MM.1S (cell line): ENCODE measurements at regions not wholly inside any gene's neighbourhood (a gene's known extent, or its start where the extent isn't known, plus 50 kb on each side); places are given as distances from the start of the nearest gene placed in this dataset.

Source experiments
- DNase-seq: peaks from one replicate; pipeline ENCODE4 v3.0.0-alpha.2; 2015
- H2AFZ ChIP-seq: fragments of 300-600 bp; sonication (generic); 2 replicates; pipeline ENCODE4 v1.6.0; 2016; ENCODE audit warnings: antibody characterized with exemption, low read length
- H3F3A ChIP-seq: fragments of 300-600 bp; sonication (generic); 2 replicates; pipeline ENCODE4 v1.6.1; 2016; ENCODE audit warnings: mild to moderate bottlenecking, antibody characterized with exemption, low read length, moderate library complexity, mixed read lengths; ENCODE audit not compliant: insufficient read depth
- H3K27ac ChIP-seq: fragments of 300-600 bp; sonication (generic); 2 replicates; pipeline ENCODE4 v1.5.1; 2016; ENCODE audit warnings: mild to moderate bottlenecking, low read length
- H3K27me3 ChIP-seq: fragments of 300-600 bp; sonication (generic); replicated peaks from 2 replicates; pipeline ENCODE4 v1.6.0; 2016; ENCODE audit warnings: low read length; ENCODE audit not compliant: insufficient read depth
- H3K36me3 ChIP-seq: fragments of 300-600 bp; sonication (generic); replicated peaks from 2 replicates; pipeline ENCODE4 v1.6.1; 2016; ENCODE audit warnings: mild to moderate bottlenecking, low read length, mixed read lengths; ENCODE audit not compliant: insufficient read depth
- H3K4me1 ChIP-seq: fragments of 300-600 bp; sonication (generic); 2 replicates; pipeline ENCODE4 v1.6.1; 2016; ENCODE audit warnings: low read length, mixed read lengths
- H3K4me2 ChIP-seq: fragments of 300-600 bp; sonication (generic); 2 replicates; pipeline ENCODE4 v1.6.0; 2016; ENCODE audit warnings: low read depth, low read length
- H3K4me3 ChIP-seq: fragments of 300-600 bp; sonication (generic); 2 replicates; pipeline ENCODE4 v1.5.1; 2016; ENCODE audit warnings: low read length, mixed read lengths
- H3K79me2 ChIP-seq: fragments of 300-600 bp; sonication (generic); 2 replicates; pipeline ENCODE4 v1.6.1; 2016; ENCODE audit warnings: mixed run types, low read length, mixed read lengths
- H3K9ac ChIP-seq: fragments of 300-600 bp; sonication (generic); 2 replicates; pipeline ENCODE4 v1.6.1; 2016; ENCODE audit warnings: low read length, mixed read lengths
- H3K9me2 ChIP-seq: fragments of 300-600 bp; sonication (generic); replicated peaks from 2 replicates; pipeline ENCODE4 v1.6.1; 2016; ENCODE audit warnings: mild to moderate bottlenecking, low read length, mixed read lengths; ENCODE audit not compliant: insufficient read depth
- H3K9me3 ChIP-seq: fragments of 300-600 bp; sonication (generic); replicated peaks from 2 replicates; pipeline ENCODE4 v1.6.1; 2016; ENCODE audit warnings: mild to moderate bottlenecking, low read length, mixed read lengths; ENCODE audit not compliant: insufficient read depth
- H4K20me1 ChIP-seq: fragments of 300-600 bp; sonication (generic); 2 replicates; pipeline ENCODE4 v1.6.1; 2016; ENCODE audit warnings: mild to moderate bottlenecking, low read length, moderate library complexity, mixed read lengths; ENCODE audit not compliant: insufficient read depth
- CTCF ChIP-seq: fragments of 300-600 bp; sonication (generic); IDR thresholded peaks from 2 replicates; pipeline ENCODE4 v1.5.1; 2016; ENCODE audit warnings: antibody characterized with exemption, low read length, mixed read lengths
- EZH2 ChIP-seq: fragments of 300-600 bp; sonication (generic); optimal IDR thresholded peaks from 2 replicates; pipeline ENCODE3; 2017; ENCODE audit warnings: low read depth, mild to moderate bottlenecking, antibody characterized with exemption, low read length, mixed read lengths
- EZH2phosphoT487 ChIP-seq: fragments of 300-600 bp; sonication (generic); IDR thresholded peaks from 2 replicates; pipeline ENCODE4 v1.6.1; 2018; ENCODE audit warnings: antibody characterized with exemption, low read length

- DNase-seq, result no peak
- H4K20me1 ChIP-seq, result no peaks in the 10 kb centered on the region
- H3K4me2 ChIP-seq, result no peak overlapping the region
- H3K36me3 ChIP-seq, result no peaks in the 10 kb centered on the region
- H3K27ac ChIP-seq, result no peak overlapping the region
- TF ChIP-seq EZH2phosphoT487, result no peak
- TF ChIP-seq CTCF, result no peak
- no peak for TF ChIP-seq EZH2
- H3K4me3 ChIP-seq, result no peak overlapping the region
- no peak overlapping the region for H3K9ac ChIP-seq
- no peaks in the 10 kb centered on the region for H3K79me2 ChIP-seq
- no peaks in the 10 kb centered on the region for H3F3A ChIP-seq
- no peaks in the 10 kb centered on the region for H3K27me3 ChIP-seq
- no peaks in the 10 kb centered on the region for H3K9me3 ChIP-seq
- H3K4me1 ChIP-seq, result no peaks in the 10 kb centered on the region
- H2AFZ ChIP-seq, result no peak overlapping the region
- no peaks in the 10 kb centered on the region for H3K9me2 ChIP-seq
Observed at GRCh38 chr13:81791641-81792040, 1450.7 kb upstream of the SPRY2 start.

- Histone ChIP-seq H3K4me2 (no peak overlapping the region), H3K27ac (no peak overlapping the region), H4K20me1 (no peaks in the 10 kb centered on the region), H3K9ac (no peak overlapping the region), H3K9me2 (no peaks in the 10 kb centered on the region), H3K79me2 (no peaks in the 10 kb centered on the region), H3K4me1 (no peaks in the 10 kb centered on the region), H3K27me3 (no peaks in the 10 kb centered on the region), H2AFZ (no peak overlapping the region), H3K9me3 (no peaks in the 10 kb centered on the region), H3F3A (no peaks in the 10 kb centered on the region), H3K4me3 (no peak overlapping the region), H3K36me3 (no peaks in the 10 kb centered on the region)
- no peak for DNase-seq
- no peak for TF ChIP-seq EZH2phosphoT487
- TF ChIP-seq EZH2, result no peak
- TF ChIP-seq CTCF, result no peak
Observed at GRCh38 chr13:81781471-81781870, 1440.5 kb upstream of the SPRY2 start.

GRCh38 chr13:81779876-81780275, 1439.0 kb upstream of the SPRY2 start:
- no peak overlapping the region for H3K4me3 ChIP-seq
- H3K4me2 ChIP-seq, result no peak overlapping the region
- no peak for DNase-seq
- TF ChIP-seq EZH2phosphoT487 (no peak), EZH2 (no peak), CTCF (no peak)
- H2AFZ ChIP-seq, result no peak overlapping the region
- H3K79me2 ChIP-seq, result no peaks in the 10 kb centered on the region
- no peaks in the 10 kb centered on the region for H3K36me3 ChIP-seq
- no peaks in the 10 kb centered on the region for H4K20me1 ChIP-seq
- no peak overlapping the region for H3K9ac ChIP-seq
- no peaks in the 10 kb centered on the region for H3K27me3 ChIP-seq
- H3K9me3 ChIP-seq, result no peaks in the 10 kb centered on the region
- no peaks in the 10 kb centered on the region for H3F3A ChIP-seq
- no peaks in the 10 kb centered on the region for H3K4me1 ChIP-seq
- no peaks in the 10 kb centered on the region for H3K9me2 ChIP-seq
- H3K27ac ChIP-seq, result no peak overlapping the region

- no peaks in the 10 kb centered on the region for H3K27me3 ChIP-seq
- no peaks in the 10 kb centered on the region for H3K9me3 ChIP-seq
- no peaks in the 10 kb centered on the region for H3K79me2 ChIP-seq
- no peaks in the 10 kb centered on the region for H3F3A ChIP-seq
- no peaks in the 10 kb centered on the region for H3K4me1 ChIP-seq
- no peak overlapping the region for H2AFZ ChIP-seq
- no peaks in the 10 kb centered on the region for H3K9me2 ChIP-seq
- no peak overlapping the region for H3K4me2 ChIP-seq
- H3K4me3 ChIP-seq, result no peak overlapping the region
- TF ChIP-seq EZH2phosphoT487 (no peak), EZH2 (no peak), CTCF (no peak)
- H3K9ac ChIP-seq, result no peak overlapping the region
- H3K36me3 ChIP-seq, result no peaks in the 10 kb centered on the region
- no peaks in the 10 kb centered on the region for H4K20me1 ChIP-seq
- DNase-seq, result no peak
- H3K27ac ChIP-seq, result no peak overlapping the region
Observed at GRCh38 chr13:81778350-81778749, 1437.4 kb upstream of the SPRY2 start.
